Amygdala (tissue), 56 donors: ENCODE measurements at regions not wholly inside any gene's neighbourhood (a gene's known extent, or its start where the extent isn't known, plus 50 kb on each side); places are given as distances from the start of the nearest gene placed in this dataset.

ENCODE experiments used
- DNase-seq, 56 donors: peaks; one replicate each; lab custom pipeline; 2025; lab: John Stamatoyannopoulos, UW

- no peak for DNase-seq
Measured at GRCh38 chrX:39857780-39858179, 240.0 kb downstream of the BCOR start.

GRCh38 chrX:39859991-39860861 lies 237.5 kb downstream of the BCOR start:
- peak in 2 of 56 donors; percentile 0 to 3 for DNase-seq

- DNase-seq: no peak
Measured at GRCh38 chrX:39862963-39863362, 234.8 kb downstream of the BCOR start.

- DNase-seq: no peak
Measured at GRCh38 chrX:39866229-39866628, 231.5 kb downstream of the BCOR start.

- no peak for DNase-seq
Measured at GRCh38 chrX:39869846-39870601, 227.7 kb downstream of the BCOR start.

DNA sequence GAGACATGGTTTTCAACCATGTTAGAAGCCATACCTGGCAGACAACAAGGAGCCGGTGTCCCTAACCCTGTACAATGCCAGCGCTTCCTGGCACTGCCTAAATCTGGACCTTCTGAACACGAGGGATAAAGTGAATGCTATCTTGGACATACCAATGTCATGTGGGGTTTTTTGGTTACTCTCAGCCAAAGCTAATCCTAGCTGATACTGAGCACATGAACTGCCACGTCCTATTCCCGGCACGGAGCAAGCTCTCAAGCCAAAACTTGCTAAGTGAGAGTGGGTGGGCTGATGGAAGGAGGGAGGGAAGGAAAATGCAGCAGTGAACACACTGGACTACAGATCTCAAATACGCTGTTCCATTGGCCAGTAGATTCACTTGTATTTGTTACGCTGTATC lies 226.1 kb downstream of the BCOR start:
- DNase-seq: no peak

GRCh38 chrX:39873117-39873516 lies 224.6 kb downstream of the BCOR start:
- DNase-seq: no peak

DNA sequence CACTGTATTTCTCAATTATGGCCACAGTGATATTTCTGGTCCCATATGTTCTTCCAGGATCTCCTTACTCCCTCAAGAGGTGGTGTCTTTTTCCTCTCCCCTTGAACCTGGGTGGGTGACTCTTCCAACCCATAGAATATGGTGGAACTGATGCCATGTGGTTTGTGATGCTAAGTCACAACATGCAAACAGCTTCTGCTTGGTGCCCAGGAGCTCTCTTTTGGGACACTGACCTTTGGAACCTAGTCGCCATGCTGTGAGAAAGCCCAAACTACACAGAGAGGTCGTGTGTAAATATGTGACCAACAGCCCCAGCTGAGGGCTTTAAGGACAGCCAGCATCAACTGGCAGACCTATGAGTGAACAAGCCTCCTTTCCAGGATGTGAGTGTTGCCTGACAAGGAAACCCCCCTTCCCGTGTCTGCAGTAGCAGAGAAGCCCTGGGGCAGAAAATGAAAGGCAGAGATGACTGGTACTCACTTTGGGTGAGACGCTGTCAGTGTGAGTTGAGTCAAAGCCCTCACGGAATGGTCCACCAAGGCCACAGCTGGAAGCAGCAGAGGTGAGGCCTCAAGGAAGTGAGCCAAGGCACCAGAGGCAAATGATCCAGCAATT lies 223.4 kb downstream of the BCOR start:
- no peak for DNase-seq

- DNase-seq: no peak
Measured at GRCh38 chrX:39875834-39876628, 221.7 kb downstream of the BCOR start.

GRCh38 chrX:39877905-39878304 lies 219.9 kb downstream of the BCOR start:
- no peak for DNase-seq

GRCh38 chrX:39883666-39884065 lies 214.1 kb downstream of the BCOR start:
- no peak for DNase-seq

GRCh38 chrX:39886282-39886681 lies 211.5 kb downstream of the BCOR start:
- DNase-seq: peak in 25 of 56 donors; percentile 1 to 45 (median 7)

DNA sequence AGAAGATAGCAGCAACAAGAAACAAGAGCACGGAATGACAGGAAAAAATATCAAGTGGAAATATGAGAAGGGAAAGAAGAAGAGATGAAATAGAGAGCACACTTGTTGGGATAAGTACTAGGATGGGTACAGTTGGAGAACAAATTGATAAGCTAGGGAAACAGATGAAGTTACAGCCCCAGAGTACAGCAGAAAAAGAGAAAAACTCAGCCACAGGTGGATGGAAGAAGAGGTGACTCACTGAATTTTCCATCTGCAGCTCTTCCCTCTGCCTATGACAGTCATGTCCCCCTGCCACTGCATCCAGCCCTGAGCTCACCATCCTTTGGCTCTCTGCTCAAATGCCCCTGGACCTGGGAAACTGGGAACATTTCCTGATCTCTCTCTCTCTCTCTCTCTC lies 209.0 kb downstream of the BCOR start:
- DNase-seq: no peak

DNA sequence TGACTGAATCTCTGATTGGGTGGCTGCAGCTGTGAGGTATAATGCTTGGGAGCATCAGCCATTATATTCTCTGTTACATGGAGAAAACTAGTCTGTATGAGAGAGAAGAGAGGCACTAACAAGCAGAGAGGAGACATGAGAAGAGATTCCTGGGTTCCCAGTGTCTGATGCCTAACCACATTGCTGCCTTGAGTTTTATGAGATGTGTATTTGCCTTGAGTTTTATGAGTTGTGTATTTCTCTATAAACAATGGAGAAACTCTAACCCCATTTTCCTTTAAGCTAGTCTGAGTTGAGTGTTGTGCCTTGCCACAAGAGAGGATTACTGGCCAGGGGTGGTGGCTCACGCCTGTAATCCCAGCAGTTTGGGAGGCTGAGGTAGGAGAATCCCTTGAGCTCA lies 208.1 kb downstream of the BCOR start:
- no peak for DNase-seq

DNA sequence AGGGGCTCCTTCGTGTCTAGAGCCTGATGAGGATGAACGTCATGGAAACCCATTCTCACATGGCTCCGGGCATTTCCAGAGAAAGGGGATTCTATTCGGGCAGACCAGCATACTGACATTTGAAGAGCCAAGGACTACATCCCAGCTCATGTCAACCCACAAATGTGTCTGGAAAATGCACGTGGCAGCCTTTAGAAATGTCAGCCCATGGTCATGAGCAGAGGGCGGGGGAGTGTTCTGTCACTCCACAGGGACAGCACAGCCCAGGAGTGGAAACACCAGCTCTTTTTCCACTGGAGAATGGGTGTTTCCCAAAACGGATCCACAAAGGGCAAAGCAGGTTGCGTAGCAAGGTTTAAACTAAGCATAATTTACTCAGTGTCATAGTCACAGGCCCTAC lies 207.0 kb downstream of the BCOR start:
- no peak for DNase-seq

DNA sequence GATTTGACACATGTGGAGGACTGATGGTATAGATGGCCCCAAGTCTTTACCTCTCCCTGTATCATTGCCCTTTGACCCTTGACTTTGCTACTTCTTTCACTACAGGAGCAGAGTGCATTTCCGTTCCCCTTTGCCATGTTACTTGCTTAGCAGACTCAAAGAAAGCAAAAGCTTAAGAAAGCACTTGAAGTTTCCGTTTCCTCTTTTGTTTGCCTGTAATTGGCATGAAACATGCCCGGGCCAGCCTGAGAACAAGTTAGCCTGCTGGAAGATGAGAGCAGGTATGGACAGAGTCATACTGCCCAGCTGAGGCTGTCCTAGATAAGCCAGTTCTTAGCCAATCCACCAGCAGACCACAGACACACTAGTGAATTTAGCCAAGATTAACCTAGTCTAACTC lies 206.0 kb downstream of the BCOR start:
- DNase-seq: no peak

GRCh38 chrX:39893417-39894338 lies 204.1 kb downstream of the BCOR start:
- no peak for DNase-seq

DNA sequence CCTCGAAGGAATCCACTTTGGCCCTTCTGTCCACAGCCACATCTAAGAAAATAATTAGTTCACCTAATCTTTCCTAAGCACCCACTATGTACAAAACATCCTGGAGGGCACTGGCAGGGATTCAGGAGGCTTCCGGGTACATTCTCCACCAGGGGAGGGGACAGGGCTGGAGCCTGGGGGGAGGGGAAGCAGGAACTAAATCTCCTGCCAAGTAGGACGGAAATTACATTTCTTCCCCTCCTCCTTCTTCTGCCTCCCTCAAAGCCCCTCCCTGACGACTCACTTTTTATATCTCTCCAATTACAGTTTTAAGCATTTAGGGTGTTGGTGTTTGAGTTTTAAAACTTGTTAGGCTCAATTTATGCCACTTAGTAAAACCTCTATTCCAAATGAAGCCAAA lies 203.1 kb downstream of the BCOR start:
- DNase-seq: no peak
